Kidney (tissue), 13 donors: ENCODE measurements at regions not wholly inside any gene's neighbourhood (a gene's known extent, or its start where the extent isn't known, plus 50 kb on each side); places are given as distances from the start of the nearest gene placed in this dataset.

ENCODE experiments used
- DNase-seq, 5 donors: peaks; one replicate each; pipeline ENCODE4 v3.0.0-alpha.2; 2013 to 2020
- FAIRE-seq: peaks from 2 replicates; lab custom pipeline; 2012; peaks lifted over from hg19 to GRCh38; lab: Jason Lieb, UNC
- H3K27ac ChIP-seq, 2 donors: one replicate each; pipeline ENCODE4 v1.7.0; 2013; ENCODE audit warnings: low read depth in 2 of 2, low read length in 2 of 2, inconsistent platforms in 1 of 2
- H3K27me3 ChIP-seq: one replicate; pipeline ENCODE4 v1.7.1; 2013; ENCODE audit warnings: low read length, inconsistent platforms; ENCODE audit not compliant: control insufficient read depth, insufficient read depth
- H3K36me3 ChIP-seq, 3 donors: one replicate each; pipeline versions ENCODE4 v1.7.0 to v1.7.1; 2013; ENCODE audit warnings: low read length in 3 of 3, control low read depth in 1 of 3, inconsistent platforms in 1 of 3; ENCODE audit not compliant: insufficient read depth in 3 of 3, control insufficient read depth in 2 of 3
- H3K4me1 ChIP-seq, 3 donors: one replicate each; pipeline versions ENCODE4 v1.7.0 to v1.7.1; 2013; ENCODE audit warnings: low read length in 3 of 3, inconsistent platforms in 1 of 3, low read depth in 1 of 3; ENCODE audit not compliant: control insufficient read depth in 2 of 3, insufficient read depth in 2 of 3
- H3K4me3 ChIP-seq, 3 donors: one replicate each; pipeline versions ENCODE4 v1.7.0 to v1.8.1; 2013; ENCODE audit warnings: low read length in 3 of 3, control low read depth in 1 of 3, inconsistent platforms in 1 of 3
- H3K9ac ChIP-seq, 3 donors: one replicate each; pipeline versions ENCODE4 v1.7.0 to v1.7.1; 2013; ENCODE audit warnings: low read length in 3 of 3, control low read depth in 1 of 3, inconsistent platforms in 1 of 3
- H3K9me3 ChIP-seq, 3 donors: one replicate each; pipeline versions ENCODE4 v1.7.0 to v1.7.1; 2013; ENCODE audit warnings: low read length in 3 of 3, control low read depth in 1 of 3, inconsistent platforms in 1 of 3; ENCODE audit not compliant: control insufficient read depth in 2 of 3, insufficient read depth in 1 of 3
- intact Hi-C: fragments of 100-400 bp; cut with DNase I; formaldehyde crosslinking; loops from one replicate; pipeline ENCODE4 v1.11.1; 2022
- TF ChIP-seq, protein P1 (sequence below): IDR thresholded peaks from 3 replicates; pipeline ENCODE4 v1.5.1; 2012; ENCODE audit warnings: mild to moderate bottlenecking, moderate library complexity, borderline replicate concordance; ENCODE audit not compliant: insufficient read depth; ENCODE audit errors: extremely low read depth
- donor health status: control.
- donor health status: control.
- donor health status: control.
- donor health status: control.
- donor health status: control.
- donor health status: DM: yes; HTN: yes; CAD: no.
- donor health status: Normal renal cell carcinoma (clear cell type).

DNA sequence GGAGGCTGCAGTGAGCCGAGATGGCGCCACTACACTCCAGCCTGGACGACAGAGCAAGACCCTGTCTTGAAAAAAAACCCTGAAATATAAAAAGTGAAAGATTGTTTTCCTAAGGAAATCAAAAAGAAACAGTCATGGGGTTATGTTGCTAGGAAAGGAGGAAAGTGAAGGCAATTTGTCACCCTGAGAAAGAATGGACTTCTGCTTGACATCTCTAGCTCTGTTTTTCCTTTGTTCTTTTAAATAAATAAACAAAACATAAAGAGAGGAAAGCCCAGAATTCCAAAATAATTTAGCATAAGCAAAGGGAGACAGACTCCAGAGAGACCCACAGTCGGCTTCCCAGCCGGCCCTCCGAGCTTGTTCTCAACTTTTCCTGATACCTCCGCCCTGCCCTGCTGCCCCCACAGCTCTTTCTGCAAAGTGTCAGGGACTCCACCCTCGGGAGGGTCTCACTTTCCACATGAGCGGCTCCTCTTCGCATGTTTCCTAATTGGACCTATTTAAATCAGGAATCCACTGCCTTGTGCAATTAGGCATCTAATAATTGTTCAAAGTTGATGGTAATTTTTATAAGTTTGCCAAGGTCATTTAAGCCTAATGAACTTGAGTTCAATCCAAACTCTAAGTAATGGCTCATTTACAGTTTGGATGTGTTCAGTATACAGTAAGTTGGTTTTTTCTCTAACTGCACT, 49.8 kb upstream of the COPS8 start:
- peak in 1 of 5 donors; percentile 60 for DNase-seq
- TF ChIP-seq, protein P1, sequence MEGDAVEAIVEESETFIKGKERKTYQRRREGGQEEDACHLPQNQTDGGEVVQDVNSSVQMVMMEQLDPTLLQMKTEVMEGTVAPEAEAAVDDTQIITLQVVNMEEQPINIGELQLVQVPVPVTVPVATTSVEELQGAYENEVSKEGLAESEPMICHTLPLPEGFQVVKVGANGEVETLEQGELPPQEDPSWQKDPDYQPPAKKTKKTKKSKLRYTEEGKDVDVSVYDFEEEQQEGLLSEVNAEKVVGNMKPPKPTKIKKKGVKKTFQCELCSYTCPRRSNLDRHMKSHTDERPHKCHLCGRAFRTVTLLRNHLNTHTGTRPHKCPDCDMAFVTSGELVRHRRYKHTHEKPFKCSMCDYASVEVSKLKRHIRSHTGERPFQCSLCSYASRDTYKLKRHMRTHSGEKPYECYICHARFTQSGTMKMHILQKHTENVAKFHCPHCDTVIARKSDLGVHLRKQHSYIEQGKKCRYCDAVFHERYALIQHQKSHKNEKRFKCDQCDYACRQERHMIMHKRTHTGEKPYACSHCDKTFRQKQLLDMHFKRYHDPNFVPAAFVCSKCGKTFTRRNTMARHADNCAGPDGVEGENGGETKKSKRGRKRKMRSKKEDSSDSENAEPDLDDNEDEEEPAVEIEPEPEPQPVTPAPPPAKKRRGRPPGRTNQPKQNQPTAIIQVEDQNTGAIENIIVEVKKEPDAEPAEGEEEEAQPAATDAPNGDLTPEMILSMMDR: no peak
- intact Hi-C loops: no loop called here
- H3K9me3 ChIP-seq: no peaks in the 10 kb centered on the region
- no peaks in the 10 kb centered on the region for H3K36me3 ChIP-seq
- no peaks in the 10 kb centered on the region for H3K4me1 ChIP-seq
- H3K4me3 ChIP-seq: no peak overlapping the region
- no peak overlapping the region for H3K9ac ChIP-seq
- FAIRE-seq: no peak
- H3K27me3 ChIP-seq: no peaks in the 10 kb centered on the region
- no peak overlapping the region for H3K27ac ChIP-seq
